ENCODE measurements at regions not wholly inside any gene's neighbourhood (a gene's known extent, or its start where the extent isn't known, plus 50 kb on each side); places are given as distances from the start of the nearest gene placed in this dataset.

DNA sequence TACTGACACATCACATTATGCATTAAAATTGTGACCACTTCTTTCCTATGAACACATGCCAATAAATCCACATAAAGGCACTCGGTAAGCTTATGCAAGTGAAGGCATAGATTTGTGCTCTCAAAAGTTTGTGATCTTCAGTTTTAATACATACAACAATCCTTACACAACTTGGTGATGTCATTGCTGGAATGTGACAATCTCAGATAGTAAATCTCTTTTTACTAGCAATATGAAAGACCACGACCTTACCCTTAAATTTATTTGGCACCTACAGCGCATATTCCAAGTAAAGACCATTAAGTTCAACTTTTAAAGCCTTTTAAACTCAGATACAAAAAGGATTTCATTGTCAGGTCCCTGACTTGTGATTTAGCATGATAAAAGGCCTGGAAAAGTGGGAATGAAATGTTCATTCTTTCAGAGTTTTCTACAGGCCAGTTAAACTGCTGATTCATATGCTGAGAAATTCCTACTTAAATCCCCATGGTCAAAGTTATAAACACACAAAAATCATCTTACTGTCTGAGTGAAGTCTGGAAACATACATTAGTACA, 157.4 kb downstream of the SIPA1L2 start:
- no peak for TF ChIP-seq SP1 (IDR thresholded peaks at IDR 0.05)
- no peak for TF ChIP-seq BHLHE40 (IDR thresholded peaks at IDR 0.05; ENCODE audit: borderline replicate concordance)
- no peak for TF ChIP-seq FOXK2 (IDR thresholded peaks at IDR 0.05)
- TF ChIP-seq ELF4 (IDR thresholded peaks at IDR 0.05) = no peak
- no peak; the same call in 1 of the 2 replicates for TF ChIP-seq TARDBP (IDR thresholded peaks at IDR 0.05)
- TF ChIP-seq FOXM1 (IDR thresholded peaks at IDR 0.05; ENCODE audit: borderline replicate concordance) = no peak
- TF ChIP-seq, protein P1, sequence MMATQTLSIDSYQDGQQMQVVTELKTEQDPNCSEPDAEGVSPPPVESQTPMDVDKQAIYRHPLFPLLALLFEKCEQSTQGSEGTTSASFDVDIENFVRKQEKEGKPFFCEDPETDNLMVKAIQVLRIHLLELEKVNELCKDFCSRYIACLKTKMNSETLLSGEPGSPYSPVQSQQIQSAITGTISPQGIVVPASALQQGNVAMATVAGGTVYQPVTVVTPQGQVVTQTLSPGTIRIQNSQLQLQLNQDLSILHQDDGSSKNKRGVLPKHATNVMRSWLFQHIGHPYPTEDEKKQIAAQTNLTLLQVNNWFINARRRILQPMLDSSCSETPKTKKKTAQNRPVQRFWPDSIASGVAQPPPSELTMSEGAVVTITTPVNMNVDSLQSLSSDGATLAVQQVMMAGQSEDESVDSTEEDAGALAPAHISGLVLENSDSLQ (IDR thresholded peaks at IDR 0.05) = peak; percentile 94
- TF ChIP-seq HDGF (IDR thresholded peaks at IDR 0.05; ENCODE audit: borderline replicate concordance) = no peak
- TF ChIP-seq ARNT (IDR thresholded peaks at IDR 0.05) = peak; percentile 33; the same call in 1 of the 2 replicates
- no peak for TF ChIP-seq FOXA1 (IDR thresholded peaks at IDR 0.05)
- peak; percentile 84; the same call in 1 of the 2 replicates for TF ChIP-seq CTBP1 (IDR thresholded peaks at IDR 0.05; ENCODE audit: borderline replicate concordance)
